ENCODE measurements at regions not wholly inside any gene's neighbourhood (a gene's known extent, or its start where the extent isn't known, plus 50 kb on each side); places are given as distances from the start of the nearest gene placed in this dataset.

- DNase-seq, result no peak
- Histone ChIP-seq H3K27me3 (peaks cover 0 to 44% (median 0%) of the 10 kb centered on the region in 3 donors), H3K36me3 (no peaks in the 10 kb centered on the region), H3K4me1 (no peaks in the 10 kb centered on the region), H3K27ac (no peak overlapping the region), H3K9me3 (no peaks in the 10 kb centered on the region), H3K4me3 (no peak overlapping the region)
- WGBS, 2 donors, result 84 to 92% methylated on average over 6 of the region's 6 CpGs
- TF ChIP-seq POLR2A (IDR thresholded peaks at IDR 0.05) (no peak), POLR2AphosphoS5 (IDR thresholded peaks at IDR 0.05) (no peak), EP300 (IDR thresholded peaks at IDR 0.05) (no peak), CTCF (IDR thresholded peaks at IDR 0.05) (no peak)
- intact Hi-C loops (cut with DNase I), result no loop called here
Measured at GRCh38 chr13:111462944-111463343, 142.5 kb downstream of the TEX29 start.

GRCh38 chr13:111467111-111467890 is 146.9 kb downstream of the TEX29 start:
- TF ChIP-seq CTCF (IDR thresholded peaks at IDR 0.05) (no peak), EP300 (IDR thresholded peaks at IDR 0.05) (no peak), POLR2A (IDR thresholded peaks at IDR 0.05) (no peak), POLR2AphosphoS5 (IDR thresholded peaks at IDR 0.05) (no peak)
- DNase-seq, result no peak
- H3K27ac ChIP-seq, result no peak overlapping the region
- intact Hi-C loops (cut with DNase I), result no loop called here
- H3K36me3 ChIP-seq, result no peaks in the 10 kb centered on the region
- H3K4me1 ChIP-seq, result no peaks in the 10 kb centered on the region
- 77 to 80% methylated on average over 7 of the region's 7 CpGs for WGBS, 2 donors
- H3K27me3 ChIP-seq, result peaks cover 0 to 17% (median 3%) of the 10 kb centered on the region in 3 donors
- no peaks in the 10 kb centered on the region for H3K9me3 ChIP-seq
- H3K4me3 ChIP-seq, result no peak overlapping the region

GRCh38 chr13:111468037-111468959 is 147.9 kb downstream of the TEX29 start:
- peaks cover 0 to 17% (median 3%) of the 10 kb centered on the region in 3 donors for H3K27me3 ChIP-seq
- intact Hi-C loops (cut with DNase I), result no loop called here
- no peaks in the 10 kb centered on the region for H3K9me3 ChIP-seq
- no peaks in the 10 kb centered on the region for H3K4me1 ChIP-seq
- H3K4me3 ChIP-seq, result no peak overlapping the region
- no peaks in the 10 kb centered on the region for H3K36me3 ChIP-seq
- no peak for TF ChIP-seq EP300 (IDR thresholded peaks at IDR 0.05)
- TF ChIP-seq POLR2A (IDR thresholded peaks at IDR 0.05), result no peak
- TF ChIP-seq CTCF (IDR thresholded peaks at IDR 0.05), result no peak
- no peak for TF ChIP-seq POLR2AphosphoS5 (IDR thresholded peaks at IDR 0.05)
- DNase-seq, result peak; percentile 35
- H3K27ac ChIP-seq, result no peak overlapping the region
- WGBS, 2 donors, result 86 to 88% methylated on average over 23 of the region's 23 CpGs

GRCh38 chr13:111469450-111469849 is 149.0 kb downstream of the TEX29 start:
- no peak overlapping the region for H3K27ac ChIP-seq
- no peak overlapping the region for H3K4me3 ChIP-seq
- H3K36me3 ChIP-seq, result no peaks in the 10 kb centered on the region
- H3K9me3 ChIP-seq, result no peaks in the 10 kb centered on the region
- peak; percentile 37 for DNase-seq
- TF ChIP-seq CTCF (IDR thresholded peaks at IDR 0.05), result no peak
- TF ChIP-seq POLR2A (IDR thresholded peaks at IDR 0.05), result no peak
- no peak for TF ChIP-seq POLR2AphosphoS5 (IDR thresholded peaks at IDR 0.05)
- TF ChIP-seq EP300 (IDR thresholded peaks at IDR 0.05), result no peak
- H3K27me3 ChIP-seq, result peaks cover 0 to 22% (median 3%) of the 10 kb centered on the region in 3 donors
- 75 to 87% methylated on average over 5 of the region's 5 CpGs for WGBS, 2 donors
- H3K4me1 ChIP-seq, result no peaks in the 10 kb centered on the region
- intact Hi-C loops (cut with DNase I), result no loop called here

Data from sigmoid colon (tissue), 6 donors.